IMR-90 (cell line): ENCODE measurements at regions not wholly inside any gene's neighbourhood (a gene's known extent, or its start where the extent isn't known, plus 50 kb on each side); places are given as distances from the start of the nearest gene placed in this dataset.

Experiments
- ATAC-seq: fragments of 200-7000 bp; cut with Tn5 transposase; 2 replicates; pipeline ENCODE4 v1.9.1; 2020; ENCODE audit warnings: low read depth, mild to moderate bottlenecking, moderate library complexity
- BruUV-seq: library from RNA; stranded (reverse); fragments of 400-500 nt; replicated peaks from 2 replicates; lab custom pipeline; 2021; lab: Mats Ljungman, UMichigan
- CTCF ChIA-PET: fragments of 300-600 bp; formaldehyde crosslinking; extraction: SDS; loops from one replicate; lab custom pipeline; 2021; ENCODE audit warnings: antibody characterized with exemption; lab: Yijun Ruan, JAX
- POLR2A ChIA-PET: fragments of 300-600 bp; sonication (Branson Sonifier 250); formaldehyde crosslinking; loops from one replicate; lab custom pipeline; 2022; ENCODE audit warnings: antibody characterized with exemption; ENCODE audit not compliant: unreplicated experiment; lab: Charles Lee
- DNase-seq: peaks from one replicate; pipeline ENCODE4 v3.0.0; 2013
- H2AFZ ChIP-seq: replicated peaks from 2 replicates; pipeline ENCODE3; 2013; ENCODE audit warnings: low read length, mild to moderate bottlenecking; ENCODE audit not compliant: poor library complexity
- H2AK5ac ChIP-seq: 2 replicates; pipeline ENCODE4 v1.6.1; 2013; ENCODE audit warnings: low read depth, low read length, inconsistent platforms
- H2AK9ac ChIP-seq: replicated peaks from 2 replicates; pipeline ENCODE3; 2013; ENCODE audit warnings: mild to moderate bottlenecking, low read depth, low read length, moderate library complexity; ENCODE audit not compliant: poor library complexity
- H2BK120ac ChIP-seq: 2 replicates; pipeline ENCODE4 v1.6.1; 2013; ENCODE audit warnings: low read depth, low read length, inconsistent platforms
- H2BK15ac ChIP-seq: 3 replicates; pipeline ENCODE4 v1.6.1; 2013; ENCODE audit warnings: low read depth, low read length, inconsistent platforms
- H2BK20ac ChIP-seq: 2 replicates; pipeline ENCODE4 v1.6.1; 2013; ENCODE audit warnings: low read depth, mild to moderate bottlenecking, inconsistent platforms, low read length, moderate library complexity
- H2BK5ac ChIP-seq: 2 replicates; pipeline ENCODE4 v1.6.1; 2013; ENCODE audit warnings: mild to moderate bottlenecking, low read depth, low read length, inconsistent platforms; ENCODE audit not compliant: poor library complexity, severe bottlenecking
- H3K14ac ChIP-seq: replicated peaks from 2 replicates; pipeline ENCODE4 v1.6.1; 2013; ENCODE audit warnings: low read depth, low read length, inconsistent platforms
- H3K18ac ChIP-seq: 2 replicates; pipeline ENCODE4 v1.6.1; 2013; ENCODE audit warnings: low read depth, low read length, control low read depth
- H3K23ac ChIP-seq: 2 replicates; pipeline ENCODE4 v1.6.1; 2013; ENCODE audit warnings: low read depth, low read length, inconsistent platforms
- H3K27ac ChIP-seq: 2 replicates; pipeline ENCODE4 v1.5.1; 2013; ENCODE audit warnings: mild to moderate bottlenecking, control low read depth, low read length; ENCODE audit not compliant: insufficient read depth
- H3K27me3 ChIP-seq: 2 replicates; pipeline ENCODE4 v1.6.1; 2013; ENCODE audit warnings: low read length; ENCODE audit not compliant: control insufficient read depth, insufficient read depth
- H3K36me3 ChIP-seq: 2 replicates; pipeline ENCODE4 v1.6.1; 2013; ENCODE audit warnings: low read length, mixed read lengths; ENCODE audit not compliant: control insufficient read depth, insufficient read depth
- H3K4ac ChIP-seq: 2 replicates; pipeline ENCODE4 v1.6.1; 2013; ENCODE audit warnings: low read depth, low read length, inconsistent platforms
- H3K4me1 ChIP-seq: 2 replicates; pipeline ENCODE4 v1.6.1; 2013; ENCODE audit warnings: low read length, mixed read lengths; ENCODE audit not compliant: control insufficient read depth, insufficient read depth
- H3K4me2 ChIP-seq: 2 replicates; pipeline ENCODE4 v1.6.1; 2013; ENCODE audit warnings: low read depth, mild to moderate bottlenecking, control low read depth, low read length, moderate library complexity
- H3K4me3 ChIP-seq: 2 replicates; pipeline ENCODE4 v1.5.1; 2013; ENCODE audit warnings: low read depth, mild to moderate bottlenecking, control low read depth, low read length, moderate library complexity; ENCODE audit not compliant: insufficient read depth
- H3K56ac ChIP-seq: 2 replicates; pipeline ENCODE4 v1.6.1; 2013; ENCODE audit warnings: low read length, inconsistent platforms; ENCODE audit not compliant: insufficient read depth; ENCODE audit errors: extremely low read depth
- H3K79me1 ChIP-seq, 2 experiments: 2 replicates each; pipeline ENCODE4 v1.6.1; 2013; ENCODE audit warnings: low read length in 2 of 2, inconsistent platforms in 1 of 2, low read depth in 1 of 2
- H3K9ac ChIP-seq: 2 replicates; pipeline ENCODE4 v1.6.1; 2013; ENCODE audit warnings: low read depth, low read length, control low read depth
- H3K9me1 ChIP-seq: 2 replicates; pipeline ENCODE4 v1.6.1; 2013; ENCODE audit warnings: low read length, inconsistent platforms; ENCODE audit not compliant: insufficient read depth
- H3K9me3 ChIP-seq: 2 replicates; pipeline ENCODE4 v1.6.1; 2013; ENCODE audit warnings: low read length; ENCODE audit not compliant: control insufficient read depth, insufficient read depth
- H4K20me1 ChIP-seq: 2 replicates; pipeline ENCODE4 v1.6.1; 2013; ENCODE audit warnings: low read length, inconsistent platforms; ENCODE audit not compliant: insufficient read depth
- H4K5ac ChIP-seq: 2 replicates; pipeline ENCODE4 v1.6.1; 2013; ENCODE audit warnings: mild to moderate bottlenecking, low read depth, low read length, control low read depth
- H4K8ac ChIP-seq, 2 experiments: 2 replicates each; pipeline ENCODE4 v1.6.1; 2013; ENCODE audit warnings: low read depth in 2 of 2, low read length in 2 of 2, control low read depth in 1 of 2, inconsistent platforms in 1 of 2
- H4K91ac ChIP-seq: 2 replicates; pipeline ENCODE4 v1.6.1; 2013; ENCODE audit warnings: low read depth, low read length, inconsistent platforms; ENCODE audit not compliant: insufficient read depth
- CEBPB ChIP-seq: IDR thresholded peaks from 2 replicates; pipeline ENCODE4 v1.6.1; 2012; ENCODE audit warnings: low read depth, low read length, improper control_type of control experiment
- CHD1 ChIP-seq: IDR thresholded peaks from 2 replicates; pipeline ENCODE4 v1.6.1; 2012; ENCODE audit warnings: low read depth, low read length, improper control_type of control experiment
- MXI1 ChIP-seq: IDR thresholded peaks from 2 replicates; pipeline ENCODE4 v1.6.1; 2012; ENCODE audit warnings: low read depth, mild to moderate bottlenecking, low read length, moderate library complexity, borderline replicate concordance
- NFE2L2 ChIP-seq: fragments of 150-350 bp; IDR thresholded peaks from 2 replicates; pipeline ENCODE4 v1.6.1; 2016; ENCODE audit warnings: low read depth, mild to moderate bottlenecking, low read length
- RAD21 ChIP-seq: IDR thresholded peaks from 2 replicates; pipeline ENCODE4 v1.6.1; 2012; ENCODE audit warnings: low read length, improper control_type of control experiment
- RFX5 ChIP-seq: IDR thresholded peaks from 2 replicates; pipeline ENCODE4 v1.8.0; 2012; ENCODE audit warnings: low read depth, mild to moderate bottlenecking, low read length, moderate library complexity
- SMC3 ChIP-seq: fragments of 150-350 bp; IDR thresholded peaks from 2 replicates; pipeline ENCODE4 v1.6.1; 2016; ENCODE audit warnings: low read depth, mild to moderate bottlenecking, antibody characterized with exemption, low read length, moderate library complexity
- WGBS, 2 experiments: methylation state at CpG; one replicate each; pipeline versions ENCODE4 v1.1.5 to v1.1.7; 2013; ENCODE audit warnings: missing lambda C conversion rate in 2 of 2; ENCODE audit not compliant: insufficient read length in 1 of 2; ENCODE audit errors: extremely low coverage in 2 of 2; 5-methylcytosine and 5-hydroxymethylcytosine counted together
- dilution Hi-C: fragments of 300-500 bp; cut with HindIII; formaldehyde crosslinking; loops from one replicate; pipeline ENCODE4 v1.14.3; 2018; ENCODE audit warnings: low sequenced_read_pairs; ENCODE audit not compliant: unreplicated experiment
- in situ Hi-C: fragments of 300-500 bp; cut with MboI; formaldehyde crosslinking; loops from 3 replicates; pipeline ENCODE4 v1.14.3; 2019; ENCODE audit warnings: low sequenced_read_pairs, inconsistent platforms, mixed read lengths
- intact Hi-C: fragments of 100-400 bp; cut with micrococcal nuclease; formaldehyde crosslinking; loops from 2 replicates; pipeline ENCODE4 v1.10.0; 2022
- TF ChIP-seq, protein P1 (sequence below): fragments of 150-350 bp; IDR thresholded peaks from 2 replicates; pipeline ENCODE4 v1.6.1; 2016; ENCODE audit warnings: low read depth, mild to moderate bottlenecking, low read length, moderate library complexity, borderline replicate concordance

GRCh38 chr6:68045193-68045592 lies 589.9 kb upstream of the ADGRB3 start:
- CTCF ChIA-PET: no interaction called here
- Histone ChIP-seq H2AFZ (no peak overlapping the region), H3K4me1 (no peaks in the 10 kb centered on the region), H3K79me1 (no peaks in the 10 kb centered on the region), H3K9me1 (no peaks in the 10 kb centered on the region), H3K36me3 (no peaks in the 10 kb centered on the region), H2BK20ac (no peak overlapping the region), H3K9me3 (no peaks in the 10 kb centered on the region), H3K18ac (no peak overlapping the region), H2BK5ac (no peak overlapping the region), H4K91ac (no peak overlapping the region), H2AK5ac (no peak overlapping the region), H3K27me3 (no peaks in the 10 kb centered on the region), H3K14ac (no peak overlapping the region), H2AK9ac (no peak overlapping the region), H4K8ac (no peak overlapping the region), H3K27ac (no peak overlapping the region), H3K23ac (no peak overlapping the region), H4K20me1 (no peaks in the 10 kb centered on the region), H3K9ac (no peak overlapping the region), H3K56ac (no peak overlapping the region), H3K4ac (no peak overlapping the region), H3K4me3 (no peak overlapping the region), H2BK120ac (no peak overlapping the region), H2BK15ac (no peak overlapping the region), H3K4me2 (no peak overlapping the region), H4K5ac (no peak overlapping the region)
- in situ Hi-C loops (no loop called here), dilution Hi-C loops (no loop called here), intact Hi-C loops (no loop called here)
- POLR2A ChIA-PET: no interaction called here
- WGBS, 2 experiments: no CpG with 5 or more reads among the region's 4 CpGs
- BruUV-seq: no TSS peak
- DNase-seq: no peak
- TF ChIP-seq MXI1: no peak
- TF ChIP-seq RFX5: no peak
- no peak for TF ChIP-seq RAD21
- TF ChIP-seq SMC3: no peak
- TF ChIP-seq NFE2L2: no peak
- TF ChIP-seq, protein P1, sequence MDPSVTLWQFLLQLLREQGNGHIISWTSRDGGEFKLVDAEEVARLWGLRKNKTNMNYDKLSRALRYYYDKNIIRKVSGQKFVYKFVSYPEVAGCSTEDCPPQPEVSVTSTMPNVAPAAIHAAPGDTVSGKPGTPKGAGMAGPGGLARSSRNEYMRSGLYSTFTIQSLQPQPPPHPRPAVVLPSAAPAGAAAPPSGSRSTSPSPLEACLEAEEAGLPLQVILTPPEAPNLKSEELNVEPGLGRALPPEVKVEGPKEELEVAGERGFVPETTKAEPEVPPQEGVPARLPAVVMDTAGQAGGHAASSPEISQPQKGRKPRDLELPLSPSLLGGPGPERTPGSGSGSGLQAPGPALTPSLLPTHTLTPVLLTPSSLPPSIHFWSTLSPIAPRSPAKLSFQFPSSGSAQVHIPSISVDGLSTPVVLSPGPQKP: no peak
- TF ChIP-seq CHD1: no peak
- TF ChIP-seq CEBPB: no peak
- no peak for ATAC-seq
